HepG2 (cell line): ENCODE measurements at regions not wholly inside any gene's neighbourhood (a gene's known extent, or its start where the extent isn't known, plus 50 kb on each side); places are given as distances from the start of the nearest gene placed in this dataset.

Experiments
- ATAC-seq: fragments of 200-7000 bp; cut with Tn5 transposase; 3 replicates; pipeline ENCODE4 v1.9.1; 2020; ENCODE audit warnings: mild to moderate bottlenecking, moderate library complexity
- BruUV-seq: library from RNA; stranded (reverse); fragments of 400-500 nt; replicated peaks from 2 replicates; lab custom pipeline; 2021; lab: Mats Ljungman, UMichigan
- CTCF ChIA-PET: fragments of 300-600 bp; formaldehyde crosslinking; extraction: SDS; loops from one replicate; lab custom pipeline; 2021; ENCODE audit warnings: low total read pairs, inconsistent platforms, low intra/inter-chr PET ratio; lab: Yijun Ruan, JAX
- POLR2A ChIA-PET: fragments of 350-600 bp; sonication (Branson Sonifier 250); formaldehyde crosslinking; loops from one replicate; lab custom pipeline; 2020; ENCODE audit warnings: antibody characterized with exemption, inconsistent platforms; lab: Yijun Ruan, JAX
- DNase-seq: peaks from one replicate; pipeline ENCODE4 v3.0.0-alpha.2; 2015; ENCODE audit warnings: low spot score
- FAIRE-seq: peaks from 3 replicates; lab custom pipeline; 2011; peaks lifted over from hg19 to GRCh38; lab: Jason Lieb, UNC
- H2AFZ ChIP-seq: one replicate; pipeline ENCODE4 v1.6.1; 2011; ENCODE audit warnings: low read length, inconsistent platforms
- H3K27ac ChIP-seq: fragments of 300-600 bp; 3 replicates; pipeline ENCODE4 v1.8.0; 2011; ENCODE audit warnings: mixed run types, mild to moderate bottlenecking, mixed read lengths, low read length, inconsistent platforms; ENCODE audit not compliant: insufficient read depth; ENCODE audit errors: extremely low read length
- H3K27me3 ChIP-seq, 2 experiments: fragments of 200-600 bp in 1 of 2; 2 replicates in 1 of 2; 3 replicates in 1 of 2; pipeline versions ENCODE4 v1.6.0 to v1.8.0; 2011; ENCODE audit warnings: low read length in 2 of 2, mild to moderate bottlenecking in 2 of 2, moderate library complexity in 2 of 2, inconsistent platforms in 1 of 2; ENCODE audit not compliant: insufficient read depth in 2 of 2, control insufficient read depth in 1 of 2
- H3K36me3 ChIP-seq, 2 experiments: fragments of 200-600 bp in 1 of 2; replicated peaks in 1 of 2; 2 replicates in 1 of 2; 3 replicates in 1 of 2; pipeline versions ENCODE4 v1.5.1 to v1.8.0; 2011; ENCODE audit warnings: low read length in 2 of 2, inconsistent platforms in 1 of 2; ENCODE audit not compliant: insufficient read depth in 2 of 2, control insufficient read depth in 1 of 2
- H3K4me1 ChIP-seq: 2 replicates; pipeline ENCODE4 v1.5.1; 2012; ENCODE audit warnings: low read length, inconsistent platforms; ENCODE audit not compliant: insufficient read depth
- H3K4me2 ChIP-seq: 2 replicates; pipeline ENCODE4 v1.6.0; 2011; ENCODE audit warnings: low read depth, low read length, inconsistent platforms
- H3K4me3 ChIP-seq, 3 experiments: fragments of 200-600 bp in 1 of 3; sonication (generic), shearing (Covaris generic) in 1 of 3; replicated peaks in 1 of 3; 2 replicates each; pipeline ENCODE4 v1.5.1; 2011 to 2016; ENCODE audit warnings: low read length in 3 of 3, inconsistent platforms in 2 of 3, low read depth in 2 of 3, mild to moderate bottlenecking in 2 of 3, control low read depth in 1 of 3, mixed read lengths in 1 of 3; ENCODE audit not compliant: insufficient read depth in 1 of 3
- H3K79me2 ChIP-seq: one replicate; pipeline ENCODE4 v1.6.1; 2011; ENCODE audit warnings: low read length, inconsistent platforms; ENCODE audit not compliant: insufficient read depth
- H3K9ac ChIP-seq: 2 replicates; pipeline ENCODE4 v1.6.0; 2011; ENCODE audit warnings: mild to moderate bottlenecking, low read depth, low read length, inconsistent platforms; ENCODE audit not compliant: insufficient read depth
- H3K9me3 ChIP-seq: 2 replicates; pipeline ENCODE4 v1.5.1; 2012; ENCODE audit warnings: mild to moderate bottlenecking, low read length
- H4K20me1 ChIP-seq: 2 replicates; pipeline ENCODE4 v1.6.0; 2011; ENCODE audit warnings: inconsistent platforms, mild to moderate bottlenecking, low read length, moderate library complexity; ENCODE audit not compliant: insufficient read depth
- ISL2 ChIP-seq: sonication (generic); formaldehyde crosslinking; IDR thresholded peaks from 2 replicates; pipeline ENCODE4 v1.5.0; 2020; ENCODE audit warnings: missing genetic modification reagents
- KLF6 ChIP-seq: IDR thresholded peaks from 2 replicates; pipeline ENCODE4 v1.8.0; 2016; ENCODE audit warnings: missing biosample characterization, missing genetic modification reagents
- SALL2 ChIP-seq: sonication (generic); formaldehyde crosslinking; IDR thresholded peaks from 2 replicates; pipeline ENCODE4 v1.8.1; 2023; ENCODE audit warnings: mild to moderate bottlenecking, missing genetic modification reagents, inconsistent platforms
- TSC22D2 ChIP-seq: sonication (generic); formaldehyde crosslinking; IDR thresholded peaks from 2 replicates; pipeline ENCODE4 v1.5.1; 2020; ENCODE audit warnings: missing genetic modification reagents, mild to moderate bottlenecking, borderline replicate concordance
- U2AF2 ChIP-seq: fragments of 200-400 bp; formaldehyde crosslinking; IDR thresholded peaks from 2 replicates; pipeline ENCODE4 v1.6.1; 2017; ENCODE audit warnings: low read depth, mild to moderate bottlenecking, low read length
- YEATS2 ChIP-seq: sonication (generic); formaldehyde crosslinking; IDR thresholded peaks from 2 replicates; pipeline ENCODE4 v1.4.0; 2020; ENCODE audit warnings: missing genetic modification reagents, borderline replicate concordance
- ZMYM4 ChIP-seq: sonication (generic); formaldehyde crosslinking; IDR thresholded peaks from 2 replicates; pipeline ENCODE4 v1.8.1; 2023; ENCODE audit warnings: mild to moderate bottlenecking, missing genetic modification reagents
- ZNF550 ChIP-seq: sonication (generic); formaldehyde crosslinking; IDR thresholded peaks from 2 replicates; pipeline ENCODE4 v1.4.0; 2020; ENCODE audit warnings: mild to moderate bottlenecking, missing genetic modification reagents, borderline replicate concordance
- ZNF747 ChIP-seq: sonication (generic); formaldehyde crosslinking; IDR thresholded peaks from 2 replicates; pipeline ENCODE4 v1.8.1; 2023; ENCODE audit warnings: missing genetic modification reagents, mild to moderate bottlenecking, borderline replicate concordance
- WGBS: methylation state at CpG from one replicate; pipeline ENCODE4 v1.1.6; 2017; ENCODE audit warnings: low lambda C conversion rate; 5-methylcytosine and 5-hydroxymethylcytosine counted together
- in situ Hi-C: cut with HindIII; loops from 2 replicates; pipeline ENCODE4 v1.10.0; 2017; ENCODE audit warnings: low pct_unique_long_range_greater_than_20kb; ENCODE audit not compliant: extremely low pct_ligation_motif_present
- intact Hi-C: fragments of 100-400 bp; cut with micrococcal nuclease; formaldehyde crosslinking; loops from one replicate; pipeline ENCODE4 v1.10.0; 2022; ENCODE audit not compliant: unreplicated experiment

- TF ChIP-seq ZNF550 (CRISPR knock-in tag), result no peak
- Histone ChIP-seq H3K79me2 (no peaks in the 10 kb centered on the region), H3K4me3 (no peak overlapping the region), H2AFZ (no peak overlapping the region), H3K27me3 (peaks cover 0 to 21% of the 10 kb centered on the region in 2 experiments; a peak in 1 of 5 replicates), H3K4me1 (no peaks in the 10 kb centered on the region), H4K20me1 (no peaks in the 10 kb centered on the region), H3K9ac (no peak overlapping the region), H3K36me3 (no peaks in the 10 kb centered on the region), H3K27ac (no peak overlapping the region), H3K4me2 (no peak overlapping the region), H3K9me3 (no peaks in the 10 kb centered on the region)
- CTCF ChIA-PET, result no interaction called here
- WGBS, result 0% methylated on average over 1 of the region's 1 CpG
- in situ Hi-C loops (no loop called here), intact Hi-C loops (no loop called here)
- no TSS peak for BruUV-seq
- ATAC-seq, result no peak
- POLR2A ChIA-PET, result no interaction called here
- no peak for DNase-seq
- no peak for FAIRE-seq
Measured at GRCh38 chr22:22138915-22139314, 105.7 kb upstream of the VPREB1 start.

- no peak overlapping the region for H3K4me2 ChIP-seq
- intact Hi-C loops, result no loop called here
- no peaks in the 10 kb centered on the region for H3K4me1 ChIP-seq
- WGBS, result 2% methylated on average over 2 of the region's 2 CpGs
- H4K20me1 ChIP-seq, result no peaks in the 10 kb centered on the region
- POLR2A ChIA-PET, result no interaction called here
- ATAC-seq (no peak), FAIRE-seq (no peak)
- in situ Hi-C loops, result no loop called here
- no peaks in the 10 kb centered on the region for H3K79me2 ChIP-seq
- H3K27ac ChIP-seq, result no peak overlapping the region
- peaks cover 0 to 21% of the 10 kb centered on the region in 2 experiments; a peak in 1 of 5 replicates for H3K27me3 ChIP-seq
- no peaks in the 10 kb centered on the region for H3K36me3 ChIP-seq
- no peak overlapping the region for H3K4me3 ChIP-seq
- TF ChIP-seq YEATS2, result no peak
- no peak for TF ChIP-seq SALL2 (CRISPR knock-in tag)
- no peak for TF ChIP-seq ZMYM4 (CRISPR knock-in tag)
- TF ChIP-seq KLF6 (CRISPR knock-in tag), result no peak
- TF ChIP-seq U2AF2, result no peak
- TF ChIP-seq ISL2 (CRISPR knock-in tag), result no peak
- no peak for TF ChIP-seq TSC22D2 (CRISPR knock-in tag)
- no peak for TF ChIP-seq ZNF747 (CRISPR knock-in tag)
- TF ChIP-seq, all 625 proteins: peak for 0
- Histone ChIP-seq H3K9ac (no peak overlapping the region), H3K9me3 (no peaks in the 10 kb centered on the region), H2AFZ (no peak overlapping the region)
- DNase-seq, result no peak
- CTCF ChIA-PET, result no interaction called here
- no TSS peak for BruUV-seq
Measured at GRCh38 chr22:22137891-22138290, 106.7 kb upstream of the VPREB1 start.
